GM18519 (cell line): ENCODE measurements at regions not wholly inside any gene's neighbourhood (a gene's known extent, or its start where the extent isn't known, plus 50 kb on each side); places are given as distances from the start of the nearest gene placed in this dataset.
"Not testable (repeated sequence)": the region's sequence is repeated elsewhere in the genome, so short reads cannot be mapped to it uniquely, and the experiment has no call there.

Experiments
- ATAC-seq: cut with Tn5 transposase; IDR thresholded peaks from one replicate; pipeline ENCODE4 v1.9.1; 2021; ENCODE audit warnings: mild to moderate bottlenecking, moderate library complexity; ENCODE audit not compliant: unreplicated experiment, low FRiP score

DNA sequence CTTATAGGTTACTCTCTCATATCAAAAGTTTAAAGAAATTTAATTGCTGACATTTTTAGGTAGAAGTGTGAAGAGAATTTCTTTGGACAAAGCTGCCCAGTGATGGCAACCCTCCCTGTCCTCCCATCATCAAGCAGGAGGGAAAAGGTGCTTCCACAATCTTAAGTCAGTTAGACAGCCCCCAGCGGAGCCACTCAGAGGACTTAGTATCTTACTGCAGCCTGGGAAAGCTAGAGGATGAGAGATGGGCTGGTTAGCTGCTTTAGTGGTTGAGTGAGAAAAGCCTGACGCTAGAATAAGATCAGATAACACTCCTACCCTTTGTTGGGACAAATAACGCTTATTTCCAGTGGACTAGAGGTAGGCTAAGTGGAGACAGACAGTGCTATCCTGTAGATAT lies 227.1 kb downstream of the RFPL4B start:
- no peak for ATAC-seq

DNA sequence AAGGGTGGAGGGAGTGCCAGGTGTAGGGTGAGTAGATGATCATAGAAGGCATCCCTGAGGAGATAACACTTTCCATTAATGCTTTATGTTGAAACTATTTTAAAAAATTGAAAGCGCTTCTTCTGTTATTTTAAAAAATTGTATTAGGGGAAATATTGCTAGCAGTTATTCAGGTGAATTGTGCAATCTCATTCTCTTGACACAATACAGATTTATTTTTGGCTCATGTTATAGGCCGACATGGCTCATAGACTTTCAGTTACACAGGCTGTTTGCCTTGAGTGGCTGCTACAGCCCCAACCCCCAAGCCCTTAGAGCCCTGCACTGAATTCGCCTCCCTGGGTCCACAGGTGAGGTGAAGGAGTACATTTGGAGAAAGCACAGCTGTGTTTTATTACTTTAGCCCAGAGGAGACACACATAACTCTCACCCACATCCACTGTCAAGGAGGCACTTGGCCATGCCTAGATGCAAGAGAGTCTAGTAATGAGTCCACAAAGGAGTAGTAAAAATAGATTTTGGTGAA lies 228.2 kb downstream of the RFPL4B start:
- no peak for ATAC-seq

DNA sequence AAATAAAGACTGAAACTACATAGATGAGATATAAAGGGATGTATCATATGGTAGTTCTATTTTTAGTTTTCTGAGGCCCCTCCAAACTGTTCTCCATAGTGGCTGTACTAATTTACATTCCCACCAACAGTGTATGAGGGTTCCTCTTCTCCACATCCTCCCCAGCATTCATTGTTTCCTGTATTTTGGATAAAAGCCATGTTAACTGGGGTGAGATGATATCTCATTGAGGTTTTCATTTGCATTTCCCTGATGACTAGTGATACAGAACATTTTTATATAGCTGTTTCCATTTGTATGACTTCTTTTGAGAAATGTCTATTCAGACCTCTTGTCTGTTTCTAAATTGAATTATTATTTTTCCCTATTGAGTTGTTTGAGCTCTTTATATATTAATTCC lies 229.3 kb downstream of the RFPL4B start:
- no peak for ATAC-seq

DNA sequence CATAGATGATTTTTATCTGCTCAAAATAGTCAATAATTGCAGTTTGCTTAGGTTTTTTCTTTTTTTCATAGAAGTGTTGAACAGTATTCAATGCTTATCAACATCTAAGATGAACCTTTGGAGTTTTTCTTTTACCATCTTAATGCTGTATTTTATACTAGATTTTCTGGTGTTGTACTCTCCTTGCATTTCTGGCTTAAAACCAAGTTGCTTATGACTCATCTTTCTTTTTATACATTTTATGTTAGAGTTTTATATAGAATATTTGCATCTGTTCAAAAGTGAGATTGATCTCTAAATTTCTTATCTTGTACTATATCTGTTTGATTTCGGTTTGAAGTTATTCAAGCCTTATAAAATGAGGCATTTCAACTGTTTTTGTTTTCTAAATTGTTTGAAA lies 232.5 kb downstream of the RFPL4B start:
- ATAC-seq, result no peak

DNA sequence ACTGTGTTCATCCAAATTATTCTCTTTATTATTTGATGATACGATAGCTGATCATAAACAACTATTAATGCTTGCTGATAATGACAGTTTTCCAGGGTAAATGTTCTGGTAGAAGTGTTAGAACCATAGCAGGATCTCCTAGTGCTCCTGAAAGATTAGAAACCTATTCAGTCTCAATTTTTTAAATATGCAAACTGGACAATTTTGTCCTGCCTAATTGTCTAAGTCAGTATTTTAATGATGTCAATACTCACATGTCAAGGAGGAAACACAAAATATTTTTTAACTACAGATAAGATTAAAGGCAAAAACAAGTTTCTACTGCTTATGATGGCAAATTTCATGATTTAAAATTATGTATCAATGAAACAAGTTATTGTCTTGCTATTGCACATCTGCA lies 233.9 kb downstream of the RFPL4B start:
- no peak for ATAC-seq

DNA sequence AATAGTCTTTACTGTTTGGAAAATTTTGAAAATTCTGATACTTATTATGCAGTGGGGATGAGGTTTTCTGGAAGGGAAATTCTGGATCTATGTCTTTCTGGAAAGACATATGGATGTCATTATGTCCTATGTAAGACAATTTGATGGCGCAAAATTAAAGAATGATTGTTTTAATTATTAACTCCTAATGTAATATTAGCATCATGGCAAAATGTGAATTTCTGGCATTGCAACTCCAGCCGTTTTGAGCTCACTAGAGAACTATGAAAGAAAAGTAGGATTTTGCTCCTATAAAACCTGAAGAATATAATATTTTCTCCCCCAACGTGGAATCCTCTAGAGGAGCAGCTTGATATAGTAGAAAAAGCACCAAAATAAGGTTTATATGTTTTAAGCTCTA lies 243.2 kb downstream of the RFPL4B start:
- no peak for ATAC-seq

DNA sequence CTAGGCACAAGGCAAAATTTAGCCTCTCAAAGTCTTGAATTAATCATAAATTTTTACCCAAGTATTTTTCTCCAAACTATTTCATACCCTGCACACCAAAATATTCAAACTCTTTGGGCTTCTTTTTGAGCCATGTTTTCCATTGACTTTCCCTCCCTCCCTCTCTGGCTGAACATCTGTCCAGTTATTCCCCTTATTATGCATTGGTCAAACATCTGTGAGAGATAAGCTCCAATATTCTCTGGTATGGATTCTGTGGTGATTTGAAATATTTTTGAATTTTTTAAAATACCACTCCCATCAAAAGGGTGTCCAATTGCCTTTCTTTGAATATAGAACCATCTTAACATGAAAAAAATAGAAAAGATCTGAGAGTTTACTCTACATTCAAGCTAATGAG lies 244.2 kb downstream of the RFPL4B start:
- no peak for ATAC-seq

DNA sequence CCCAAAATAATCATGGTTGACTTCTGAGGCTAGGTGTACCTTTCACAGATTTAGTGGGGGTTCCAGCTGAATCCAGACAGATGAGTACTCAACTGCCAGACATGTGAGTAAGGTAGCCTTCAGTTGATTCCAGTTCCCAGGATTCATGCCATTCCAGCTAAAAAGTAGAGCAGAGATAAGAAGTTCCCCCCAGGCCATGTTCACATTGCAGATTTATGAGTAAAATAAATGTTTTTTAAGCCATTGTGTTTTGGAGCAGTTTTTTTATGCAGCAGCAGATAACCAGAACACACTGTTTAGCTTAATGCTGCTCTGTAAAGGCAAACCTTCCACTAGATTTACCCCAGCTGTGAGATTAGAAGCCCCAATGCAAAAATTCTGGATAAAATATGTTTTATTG lies 245.0 kb downstream of the RFPL4B start:
- no peak for ATAC-seq

DNA sequence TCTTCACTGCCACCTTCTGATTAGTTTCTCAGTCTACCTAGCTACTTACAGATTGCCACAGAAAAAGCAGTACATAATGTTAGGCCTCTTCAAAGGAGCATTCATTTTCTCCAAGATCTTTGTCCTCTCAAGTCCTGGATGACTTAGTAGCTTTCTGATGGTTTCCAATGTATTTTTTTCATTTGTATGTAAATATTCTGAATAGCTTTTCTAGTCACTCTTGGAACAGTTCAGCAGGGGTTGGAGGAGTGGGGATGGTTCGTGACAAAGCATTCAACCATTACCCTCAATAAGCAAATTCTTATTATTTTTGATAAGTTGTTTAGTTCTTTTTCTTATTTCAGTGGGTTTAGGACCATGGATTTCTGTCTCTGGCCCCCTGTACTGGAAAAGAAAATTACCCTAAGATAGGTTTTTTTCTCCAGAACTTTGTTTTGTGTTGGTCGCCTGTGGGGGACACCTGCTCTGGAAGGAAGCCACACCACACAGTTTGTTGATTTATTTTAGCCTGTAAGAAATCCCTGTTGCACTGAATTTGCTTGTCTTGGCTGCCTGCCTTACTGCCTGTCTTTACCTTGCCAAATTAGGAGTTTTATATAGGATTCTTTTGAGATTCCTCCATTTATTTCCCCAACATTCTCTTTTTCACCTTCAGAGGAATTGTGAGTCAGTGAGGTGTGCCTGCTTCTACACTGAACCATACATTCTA lies 247.9 kb downstream of the RFPL4B start:
- no peak for ATAC-seq

DNA sequence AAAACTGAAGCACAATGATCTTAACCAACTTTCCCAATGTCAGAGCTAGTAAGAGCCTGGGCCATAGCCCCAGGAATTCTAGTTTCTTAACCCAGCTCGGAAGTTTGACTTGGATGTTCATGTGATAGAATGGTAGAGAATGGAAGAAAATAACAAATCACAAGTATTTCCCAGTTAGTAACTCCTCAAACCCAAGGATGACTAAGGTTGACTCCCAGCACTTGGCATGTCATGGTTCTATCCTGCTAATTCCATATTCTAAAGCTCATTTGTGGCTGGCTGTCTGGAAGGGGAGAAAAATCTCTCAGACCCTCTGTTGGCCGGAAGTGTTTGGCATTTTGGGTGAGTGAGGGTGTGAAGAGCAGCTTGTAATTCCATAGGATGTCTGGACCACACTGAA lies 248.7 kb downstream of the RFPL4B start:
- ATAC-seq, result no peak

DNA sequence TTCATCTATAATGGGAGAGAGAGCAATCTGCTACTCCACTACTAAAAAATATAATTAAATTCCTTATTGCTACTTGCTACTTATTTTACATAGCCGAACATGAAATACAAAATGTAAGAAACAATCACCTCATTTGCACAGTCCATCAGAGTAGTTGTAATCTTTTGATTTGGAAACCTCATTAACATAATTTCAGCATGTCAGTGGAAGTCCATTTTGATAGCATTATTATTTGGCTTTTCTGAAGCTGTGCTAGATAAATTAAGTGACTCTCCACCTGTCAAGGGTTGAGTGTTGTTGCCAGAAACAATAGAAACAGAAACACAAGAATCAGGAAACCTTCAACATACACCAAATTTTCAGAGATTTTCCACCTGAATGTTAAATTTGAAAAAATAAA lies 250.0 kb downstream of the RFPL4B start:
- no peak for ATAC-seq

DNA sequence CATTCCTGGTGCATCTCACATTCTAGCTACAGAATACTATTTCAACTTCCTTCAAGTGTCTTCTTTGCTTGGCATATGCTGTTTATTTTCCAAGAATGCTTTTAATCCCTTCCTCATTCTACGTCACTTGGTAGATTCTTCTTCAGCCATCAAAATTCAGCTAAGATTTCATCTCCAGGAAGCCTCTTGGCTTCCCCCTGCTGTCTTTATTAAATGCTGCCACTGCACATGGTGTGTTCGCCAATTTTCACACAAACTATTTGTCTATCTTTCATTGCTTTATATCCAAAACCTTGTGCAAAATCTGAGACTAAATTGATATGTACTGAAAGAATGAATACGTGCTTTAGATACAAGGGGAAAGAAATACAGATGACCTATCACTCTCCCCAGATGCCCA lies 253.0 kb downstream of the RFPL4B start:
- ATAC-seq, result no peak

DNA sequence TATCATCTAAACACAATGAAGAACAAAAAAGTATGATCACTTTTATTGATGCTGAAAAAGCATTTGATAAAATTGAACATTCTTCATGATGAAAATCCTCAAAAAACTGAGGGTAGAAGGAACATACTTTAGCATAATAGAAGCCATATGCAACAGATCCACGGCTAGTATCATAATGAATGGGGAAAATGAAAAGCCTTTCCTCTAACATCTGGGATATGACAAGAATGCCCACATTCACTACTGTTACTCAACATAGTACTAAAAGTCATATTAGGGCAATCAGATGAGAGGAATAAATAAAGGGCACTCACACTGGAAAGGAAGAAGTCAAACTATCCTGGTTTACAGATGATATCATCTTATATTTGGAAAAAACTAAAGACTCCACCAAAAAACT lies 256.6 kb downstream of the RFPL4B start:
- no peak for ATAC-seq

DNA sequence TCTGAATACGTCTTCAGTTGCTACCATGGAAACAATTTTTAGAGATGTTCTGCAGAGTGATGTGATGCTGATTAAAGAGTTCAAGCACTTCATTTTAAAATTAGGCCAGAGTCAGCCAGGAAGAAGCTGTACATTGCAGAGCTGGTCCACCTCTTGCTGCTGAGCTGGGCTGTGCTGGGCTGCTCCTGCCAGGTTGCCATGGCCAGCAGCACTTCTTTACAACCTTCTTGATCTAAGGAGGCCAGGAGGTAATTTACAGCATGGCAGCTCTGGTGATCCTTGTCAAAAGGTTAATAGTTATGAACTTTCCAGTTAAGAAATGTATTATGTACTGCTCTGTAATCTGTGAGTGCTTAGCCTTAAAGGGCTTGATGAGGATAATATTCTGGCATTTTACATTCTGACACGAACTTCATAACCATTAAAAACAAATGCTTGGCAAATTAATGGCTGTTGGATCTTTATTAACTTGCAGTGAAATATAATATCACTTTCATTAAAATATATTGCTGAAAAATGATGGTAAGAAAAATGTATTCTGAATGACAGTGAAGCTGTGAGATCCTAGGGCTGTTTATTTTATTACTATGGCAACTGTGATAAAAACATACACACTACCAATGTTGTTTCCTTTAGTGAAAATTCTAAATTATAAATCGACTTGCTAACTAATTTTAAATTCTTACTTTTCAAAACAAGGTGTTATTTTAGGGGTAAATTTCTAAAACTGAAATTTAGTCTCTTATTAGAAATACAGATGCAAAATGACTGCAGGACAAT lies 259.7 kb downstream of the RFPL4B start:
- ATAC-seq, result no peak

DNA sequence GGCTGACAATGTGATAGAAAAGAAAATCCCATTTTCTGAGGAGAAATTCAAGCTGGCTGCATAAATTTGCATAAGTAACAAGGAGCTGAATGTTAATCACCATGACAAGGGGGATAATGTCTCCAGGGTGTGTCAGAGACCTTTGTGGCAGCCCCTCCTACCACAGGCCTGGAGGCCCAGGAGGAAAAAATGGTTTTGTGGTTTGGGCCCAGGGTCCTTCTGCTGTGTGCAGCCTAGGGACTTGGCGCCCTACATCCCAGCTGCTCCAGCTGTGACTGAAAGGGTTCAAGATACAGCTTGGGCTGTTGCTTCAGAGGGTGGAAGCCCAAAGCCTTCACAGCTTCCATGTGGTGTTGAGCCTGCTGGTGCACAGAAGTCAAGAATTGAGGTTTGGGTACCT lies 261.8 kb downstream of the RFPL4B start:
- ATAC-seq, result not testable (repeated sequence)

DNA sequence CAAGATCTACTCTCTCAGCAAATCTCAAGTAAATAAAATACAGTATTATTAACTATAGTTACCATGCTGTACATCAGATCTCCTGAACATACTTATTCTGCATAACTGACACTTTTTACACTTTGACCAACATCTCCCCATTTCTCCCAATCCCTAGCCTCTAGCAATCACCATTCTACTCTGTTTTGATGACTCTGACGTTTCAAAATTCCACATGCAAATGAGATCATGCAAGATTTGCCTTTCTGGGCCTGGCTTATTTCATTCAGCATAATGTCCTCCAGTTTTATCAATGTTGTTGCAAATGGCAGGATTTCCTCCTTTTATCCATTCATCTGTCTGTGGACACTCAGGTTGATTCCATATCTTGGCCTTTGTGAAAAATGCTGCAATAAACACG lies 266.3 kb downstream of the RFPL4B start:
- ATAC-seq, result no peak

DNA sequence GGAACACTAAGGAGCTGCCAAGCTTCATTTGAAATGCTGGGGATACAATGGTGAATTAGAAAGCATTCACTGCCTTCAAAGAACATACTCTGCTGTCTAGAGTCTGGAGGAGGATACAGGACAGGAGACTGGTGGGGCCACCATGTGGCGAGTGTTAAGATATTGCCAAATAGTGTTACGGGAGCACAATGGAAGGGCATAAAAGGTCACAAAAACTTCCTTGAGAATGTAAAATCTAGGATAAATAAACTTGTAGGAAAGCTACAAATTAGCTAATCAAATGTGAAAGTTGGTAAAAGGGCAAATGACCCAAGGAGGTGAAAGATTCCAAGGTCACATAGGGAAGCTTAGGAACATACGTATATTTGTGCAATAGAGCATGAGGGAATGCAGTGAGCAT lies 271.7 kb downstream of the RFPL4B start:
- ATAC-seq, result no peak

DNA sequence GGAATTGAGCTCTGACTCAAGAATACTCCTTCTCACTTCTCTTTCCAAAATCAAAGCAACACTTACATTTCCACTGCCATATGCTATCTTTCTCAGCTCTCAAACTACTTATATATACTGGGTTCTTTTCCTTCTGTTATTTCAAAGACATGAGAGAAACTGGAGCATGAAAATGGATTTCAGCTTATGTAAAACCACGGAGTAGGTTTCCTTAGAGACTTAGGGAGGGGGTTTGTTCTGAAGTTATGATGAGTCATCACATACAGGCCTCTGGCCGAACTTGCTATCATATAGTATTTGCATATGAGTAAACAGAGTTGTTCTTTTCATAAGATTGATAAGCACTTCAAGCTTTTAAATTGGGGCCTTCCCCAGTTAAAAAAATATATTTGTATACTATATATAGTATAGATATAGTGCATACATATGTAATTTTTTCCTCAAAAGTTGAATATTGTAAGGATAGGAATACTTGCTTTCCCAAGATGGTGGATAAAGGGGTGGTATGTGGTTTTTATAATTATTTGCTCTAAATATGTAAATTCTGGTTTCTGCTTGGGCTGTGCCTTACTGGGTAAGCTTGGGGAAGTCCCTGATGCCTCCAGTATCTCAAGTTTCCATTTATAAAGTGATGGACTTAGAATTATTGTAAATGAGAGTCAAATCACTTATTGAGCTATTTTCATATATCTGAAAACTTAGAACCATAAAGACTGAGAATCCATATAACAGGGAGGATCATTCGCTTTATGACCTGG lies 273.9 kb downstream of the RFPL4B start:
- ATAC-seq, result peak; percentile 72

DNA sequence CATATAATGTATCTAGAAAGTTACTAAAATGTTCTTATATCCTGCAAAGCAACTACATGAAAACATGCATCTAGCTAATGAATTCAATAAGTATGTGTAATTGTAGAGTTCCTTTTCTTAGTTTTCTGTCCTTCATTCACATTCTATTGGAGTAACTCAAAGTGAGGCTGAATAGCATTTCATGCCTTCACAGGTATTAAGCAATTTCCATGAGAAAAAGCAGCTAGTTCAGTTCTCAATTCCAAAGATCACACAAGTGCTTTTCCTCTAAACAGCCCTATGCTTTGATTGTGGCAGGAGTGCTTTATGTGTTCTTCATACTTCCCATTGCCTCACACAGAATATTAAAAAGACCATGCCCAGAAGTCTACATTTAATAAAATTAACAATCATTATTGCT lies 274.9 kb downstream of the RFPL4B start:
- ATAC-seq, result no peak

DNA sequence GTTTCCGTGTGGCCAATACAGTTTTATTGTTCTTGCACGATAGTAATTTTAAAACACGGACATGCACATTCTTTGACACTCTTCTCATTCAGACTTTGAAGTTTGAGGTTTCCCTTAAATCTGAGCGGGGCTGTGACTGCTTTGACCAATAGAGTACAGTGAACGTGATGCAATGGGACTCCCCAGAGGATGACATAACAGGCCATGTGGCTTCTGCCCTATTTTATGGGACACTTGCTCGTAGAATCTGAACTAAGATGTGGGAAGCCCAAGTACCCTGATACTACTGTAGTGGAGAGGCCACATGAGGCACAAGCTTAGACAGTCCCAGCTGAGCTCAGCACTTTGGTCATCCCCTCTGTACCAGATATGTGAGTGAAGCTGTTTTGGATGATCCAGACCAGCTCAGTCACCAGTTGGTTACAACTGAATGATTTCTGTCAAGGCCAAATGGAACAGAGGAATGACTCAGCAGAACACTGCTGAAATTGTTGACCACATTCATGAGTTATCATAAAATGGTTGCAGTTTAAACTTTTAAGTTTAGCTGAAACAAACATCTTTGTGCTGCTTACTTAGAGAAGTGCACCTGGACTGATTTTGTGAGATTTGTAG lies 279.4 kb downstream of the RFPL4B start:
- peak; percentile 89 for ATAC-seq

DNA sequence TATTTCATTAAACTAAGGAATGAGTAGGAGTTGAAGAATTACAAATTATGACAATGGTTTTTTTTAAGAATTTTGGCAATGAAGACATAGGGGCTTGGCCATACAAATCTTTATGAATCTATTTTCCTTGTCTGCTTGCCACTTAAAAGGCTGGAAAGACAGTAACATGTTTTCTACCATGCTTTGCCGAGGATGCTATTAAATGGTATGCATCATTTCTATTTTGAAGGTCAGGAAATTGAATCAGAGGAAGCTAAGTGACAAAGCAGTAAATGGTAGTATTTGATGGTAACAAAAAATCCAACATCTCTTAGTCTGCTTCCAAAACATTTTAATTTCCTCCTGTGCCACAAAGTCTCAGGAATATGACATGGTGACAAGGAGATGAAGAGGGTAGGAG lies 287.2 kb downstream of the RFPL4B start:
- no peak for ATAC-seq
